Endothelial cell of umbilical vein (primary cell): ENCODE measurements at regions not wholly inside any gene's neighbourhood (a gene's known extent, or its start where the extent isn't known, plus 50 kb on each side); places are given as distances from the start of the nearest gene placed in this dataset.

Source experiments
- BruUV-seq: library from RNA; stranded (reverse); fragments of 400-500 nt; replicated peaks from 2 replicates; lab custom pipeline; 2021; lab: Mats Ljungman, UMichigan
- CTCF ChIA-PET: fragments of 300-600, 350-600 bp; sonication (Branson Sonifier 250); formaldehyde crosslinking; loops from one replicate; lab custom pipeline; 2021; ENCODE audit warnings: antibody characterized with exemption, inconsistent platforms; lab: Charles Lee
- POLR2A ChIA-PET: fragments of 300-600, 350-600 bp; sonication (Branson Sonifier 250); formaldehyde crosslinking; loops from one replicate; lab custom pipeline; 2021; ENCODE audit warnings: antibody characterized with exemption, inconsistent platforms; lab: Charles Lee
- DNase-seq: peaks from one replicate; pipeline ENCODE4 v3.0.0-alpha.2; 2011; ENCODE audit warnings: low read depth, low spot score
- FAIRE-seq: peaks from 2 replicates; lab custom pipeline; 2011; peaks lifted over from hg19 to GRCh38; lab: Jason Lieb, UNC
- H2AFZ ChIP-seq: 2 replicates; pipeline ENCODE4 v1.6.0; 2012; ENCODE audit warnings: low read depth, low read length, control low read depth, inconsistent platforms
- H3K27ac ChIP-seq: 2 replicates; pipeline ENCODE4 v1.5.1; 2011; ENCODE audit warnings: low read depth, mild to moderate bottlenecking, control low read depth, low read length, moderate library complexity; ENCODE audit not compliant: insufficient read depth
- H3K27me3 ChIP-seq, 2 experiments: 2 replicates each; pipeline versions ENCODE4 v1.6.0 to v1.6.1; 2011; ENCODE audit warnings: low read length in 2 of 2, mixed read lengths in 1 of 2; ENCODE audit not compliant: control insufficient read depth in 2 of 2, insufficient read depth in 2 of 2
- H3K36me3 ChIP-seq, 2 experiments: 2 replicates in 1 of 2; 3 replicates in 1 of 2; pipeline ENCODE4 v1.5.1; 2011; ENCODE audit warnings: low read length in 2 of 2, mild to moderate bottlenecking in 1 of 2, moderate library complexity in 1 of 2; ENCODE audit not compliant: control insufficient read depth in 2 of 2, insufficient read depth in 2 of 2; ENCODE audit errors: extremely low read depth in 1 of 2
- H3K4me1 ChIP-seq: 3 replicates; pipeline ENCODE4 v1.5.1; 2011; ENCODE audit warnings: mild to moderate bottlenecking, low read length; ENCODE audit not compliant: control insufficient read depth, insufficient read depth; ENCODE audit errors: extremely low read depth
- H3K4me2 ChIP-seq: 2 replicates; pipeline ENCODE4 v1.6.1; 2011; ENCODE audit warnings: low read length, control low read depth, mixed read lengths; ENCODE audit not compliant: insufficient read depth
- H3K4me3 ChIP-seq, 3 experiments: fragments of 200-600 bp in 1 of 3; sonication (generic), shearing (Covaris generic) in 1 of 3; replicated peaks in 1 of 3; 2 replicates each; pipeline ENCODE4 v1.5.1; 2011 to 2016; ENCODE audit warnings: control low read depth in 3 of 3, low read length in 3 of 3, mild to moderate bottlenecking in 2 of 3, inconsistent platforms in 1 of 3, low read depth in 1 of 3, moderate library complexity in 1 of 3; ENCODE audit not compliant: insufficient read depth in 1 of 3
- H3K79me2 ChIP-seq: 2 replicates; pipeline ENCODE4 v1.6.0; 2012; ENCODE audit warnings: low read length, inconsistent platforms; ENCODE audit not compliant: control insufficient read depth, insufficient read depth
- H3K9ac ChIP-seq: replicated peaks from 2 replicates; pipeline ENCODE3; 2011; ENCODE audit warnings: low read length, control low read depth; ENCODE audit not compliant: insufficient read depth; ENCODE audit errors: extremely low read depth
- H3K9me1 ChIP-seq: replicated peaks from 3 replicates; pipeline ENCODE4 v1.6.0; 2011; ENCODE audit warnings: mild to moderate bottlenecking, low read length; ENCODE audit not compliant: control insufficient read depth, insufficient read depth; ENCODE audit errors: extremely low read depth
- H3K9me3 ChIP-seq: replicated peaks from 2 replicates; pipeline ENCODE4 v1.5.1; 2012; ENCODE audit warnings: low read length, inconsistent platforms; ENCODE audit not compliant: control insufficient read depth, insufficient read depth
- H4K20me1 ChIP-seq: replicated peaks from 2 replicates; pipeline ENCODE3; 2011; ENCODE audit warnings: mild to moderate bottlenecking, low read length; ENCODE audit not compliant: control insufficient read depth, insufficient read depth; ENCODE audit errors: extremely low read depth
- CTCF ChIP-seq, 2 donors: IDR thresholded peaks; 1 replicate in 1 of 2; 2 replicates in 1 of 2; pipeline ENCODE4 v1.5.1; 2011; ENCODE audit warnings: low read length in 2 of 2, mild to moderate bottlenecking in 2 of 2, moderate library complexity in 2 of 2, control low read depth in 1 of 2, inconsistent platforms in 1 of 2, low read depth in 1 of 2; ENCODE audit not compliant: insufficient read depth in 1 of 2; ENCODE audit errors: extremely low read depth in 1 of 2
- EZH2 ChIP-seq: IDR thresholded peaks from 2 replicates; pipeline ENCODE4 v1.6.1; 2012; ENCODE audit warnings: borderline replicate concordance, low read depth, mild to moderate bottlenecking, moderate library complexity, low read length, inconsistent platforms; ENCODE audit not compliant: severe bottlenecking
- GATA2 ChIP-seq: IDR thresholded peaks from 2 replicates; pipeline ENCODE4 v1.7.0; 2011; ENCODE audit warnings: low read depth, mild to moderate bottlenecking, moderate library complexity, mixed read lengths, low read length; ENCODE audit not compliant: insufficient read length, insufficient read depth
- MYC ChIP-seq: IDR thresholded peaks from one replicate; pipeline ENCODE4 v1.6.1; 2011; ENCODE audit warnings: mild to moderate bottlenecking, low read depth, low read length
- POLR2A ChIP-seq: IDR thresholded peaks from 2 replicates; pipeline ENCODE4 v1.6.1; 2012; ENCODE audit warnings: low read depth, mild to moderate bottlenecking, control low read depth, low read length
- POLR2AphosphoS5 ChIP-seq: IDR thresholded peaks from 2 replicates; pipeline ENCODE4 v1.6.1; 2012; ENCODE audit warnings: low read depth, mild to moderate bottlenecking, control low read depth, low read length, moderate library complexity; ENCODE audit not compliant: insufficient read depth
- dilution Hi-C: fragments of 300-500 bp; cut with MboI; formaldehyde crosslinking; loops from one replicate; pipeline ENCODE4 v1.15.0; 2019; ENCODE audit warnings: low sequenced_read_pairs; ENCODE audit not compliant: extremely low pct_ligation_motif_present
- intact Hi-C: fragments of 100-400 bp; cut with micrococcal nuclease; formaldehyde crosslinking; loops from one replicate; pipeline ENCODE4 v1.10.0; 2022
- TF ChIP-seq, protein P1 (sequence below): IDR thresholded peaks from 2 replicates; pipeline ENCODE4 v1.6.1; 2011; ENCODE audit not compliant: insufficient read depth, insufficient read length

DNA sequence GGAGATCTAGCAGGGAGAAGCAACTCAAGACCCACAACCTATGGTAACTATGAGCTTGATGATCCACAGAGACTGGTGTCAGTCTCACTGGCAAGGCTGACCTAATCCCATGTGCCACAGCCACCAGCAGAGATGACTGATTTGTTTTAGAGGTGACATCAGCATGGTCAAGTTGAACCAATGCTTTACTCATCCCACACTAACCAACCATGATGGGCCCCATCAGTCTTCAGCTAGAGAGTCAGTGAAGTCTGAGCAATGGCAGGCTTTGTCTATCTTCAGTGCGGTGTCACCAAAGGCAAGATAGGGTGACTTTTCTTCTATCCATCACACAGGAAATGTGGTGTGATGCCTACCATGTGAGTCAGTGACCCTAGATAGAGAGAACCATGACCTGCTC is 1470.7 kb downstream of the NCAM2 start:
- intact Hi-C loops, result no loop called here
- H3K4me1 ChIP-seq, result no peaks in the 10 kb centered on the region
- H3K9me3 ChIP-seq, result peaks cover 7% of the 10 kb centered on the region
- no peak for TF ChIP-seq GATA2
- no peak for TF ChIP-seq POLR2A
- no peak for TF ChIP-seq MYC
- TF ChIP-seq CTCF (IDR thresholded peaks at IDR 0.05; ENCODE audit: extremely low read depth in 1 of 2, insufficient read depth in 1 of 2, low read depth in 1 of 2, low read length in 2 of 2), result no peak
- TF ChIP-seq, protein P1, sequence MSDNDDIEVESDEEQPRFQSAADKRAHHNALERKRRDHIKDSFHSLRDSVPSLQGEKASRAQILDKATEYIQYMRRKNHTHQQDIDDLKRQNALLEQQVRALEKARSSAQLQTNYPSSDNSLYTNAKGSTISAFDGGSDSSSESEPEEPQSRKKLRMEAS, result no peak
- no peak for TF ChIP-seq EZH2
- TF ChIP-seq POLR2AphosphoS5, result no peak
- no peak overlapping the region for H3K9ac ChIP-seq
- DNase-seq (no peak), FAIRE-seq (no peak)
- H3K27me3 ChIP-seq, result no peaks in the 10 kb centered on the region
- no TSS peak for BruUV-seq
- dilution Hi-C loops, result no loop called here
- no peaks in the 10 kb centered on the region for H3K79me2 ChIP-seq
- H4K20me1 ChIP-seq, result no peaks in the 10 kb centered on the region
- H3K9me1 ChIP-seq, result no peaks in the 10 kb centered on the region
- no peak overlapping the region for H3K27ac ChIP-seq
- CTCF ChIA-PET, result no interaction called here
- H3K4me3 ChIP-seq, result no peak overlapping the region
- no peak overlapping the region for H3K4me2 ChIP-seq
- H2AFZ ChIP-seq, result no peak overlapping the region
- POLR2A ChIA-PET, result no interaction called here
- no peaks in the 10 kb centered on the region for H3K36me3 ChIP-seq

DNA sequence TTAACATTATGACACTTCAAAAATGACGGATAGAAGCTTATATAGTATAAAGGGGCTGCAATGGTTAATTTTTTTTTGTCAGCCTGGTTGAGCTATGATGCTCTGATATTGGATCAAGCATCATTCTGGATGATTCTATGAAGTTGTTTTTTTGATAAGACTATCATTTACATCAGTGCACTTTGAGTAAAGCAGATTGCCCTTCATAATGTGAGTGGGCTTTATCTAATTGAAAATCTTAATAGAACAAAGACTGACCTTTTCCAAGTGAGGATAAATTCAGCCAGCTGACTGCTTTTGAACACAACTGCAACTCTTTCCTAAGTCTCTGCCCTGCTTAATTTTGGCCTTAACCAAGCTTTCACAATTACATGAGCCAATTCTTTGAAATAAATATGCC is 1476.2 kb downstream of the NCAM2 start:
- CTCF ChIA-PET, result no interaction called here
- no peaks in the 10 kb centered on the region for H3K79me2 ChIP-seq
- no peak overlapping the region for H2AFZ ChIP-seq
- H3K27ac ChIP-seq, result no peak overlapping the region
- H3K4me1 ChIP-seq, result no peaks in the 10 kb centered on the region
- no peak overlapping the region for H3K4me2 ChIP-seq
- BruUV-seq, result no TSS peak
- H3K27me3 ChIP-seq, result no peaks in the 10 kb centered on the region
- intact Hi-C loops, result no loop called here
- H3K36me3 ChIP-seq, result no peaks in the 10 kb centered on the region
- peaks cover 2% of the 10 kb centered on the region for H3K9me3 ChIP-seq
- no peak for DNase-seq
- H3K9me1 ChIP-seq, result no peaks in the 10 kb centered on the region
- no peak overlapping the region for H3K9ac ChIP-seq
- no peak overlapping the region for H3K4me3 ChIP-seq
- POLR2A ChIA-PET, result no interaction called here
- TF ChIP-seq CTCF (IDR thresholded peaks at IDR 0.05; ENCODE audit: extremely low read depth in 1 of 2, insufficient read depth in 1 of 2, low read depth in 1 of 2, low read length in 2 of 2), result no peak
- dilution Hi-C loops, result no loop called here
- no peaks in the 10 kb centered on the region for H4K20me1 ChIP-seq
- FAIRE-seq, result no peak
